D341Med (cell line): ENCODE measurements at regions not wholly inside any gene's neighbourhood (a gene's known extent, or its start where the extent isn't known, plus 50 kb on each side); places are given as distances from the start of the nearest gene placed in this dataset.

Experiments used
- DNase-seq: peaks from one replicate; pipeline ENCODE4 v3.0.0; 2012; ENCODE audit warnings: low spot score

DNA sequence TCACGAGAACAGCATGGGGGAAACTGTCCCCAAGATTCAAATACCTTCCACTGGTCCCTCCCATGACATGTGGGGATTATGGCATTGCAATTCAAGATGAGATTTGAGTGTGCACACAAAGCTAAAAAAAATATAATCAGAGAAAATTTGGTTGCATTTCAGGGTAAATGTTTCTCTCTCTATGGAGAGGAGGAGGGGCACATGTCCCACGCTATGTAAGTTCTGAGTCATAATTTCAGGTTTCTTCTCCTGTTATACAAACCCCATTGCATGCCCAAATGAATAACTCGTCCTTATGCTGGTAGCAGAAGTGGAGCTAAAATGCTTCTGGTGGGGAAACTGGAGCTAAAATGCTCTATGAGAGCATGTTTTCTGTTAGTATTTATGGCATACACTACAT, 209.7 kb upstream of the DCBLD2 start:
- no peak for DNase-seq

DNA sequence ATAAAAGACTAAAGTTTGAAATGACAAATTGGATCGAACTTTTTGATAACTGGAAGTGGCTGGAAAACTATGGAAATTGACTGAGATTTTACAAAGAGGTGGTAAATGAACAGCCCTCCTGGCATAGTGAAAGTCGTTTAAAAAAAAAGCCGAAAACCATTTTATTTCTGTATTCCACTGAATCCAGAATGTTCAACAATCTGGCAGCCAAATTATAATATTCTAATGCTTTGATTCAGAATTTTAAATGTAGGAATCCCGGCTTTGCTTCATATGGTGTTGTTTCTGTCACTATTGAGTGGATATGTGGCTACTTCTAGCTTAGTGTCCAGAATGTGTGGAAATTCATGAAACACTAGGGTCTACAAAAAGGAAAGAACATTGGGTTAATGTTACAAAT, 208.9 kb upstream of the DCBLD2 start:
- DNase-seq, result no peak

- no peak for DNase-seq
These were observed 207.0 kb upstream of the DCBLD2 start for GRCh38 chr3:99108508-99108907.

- DNase-seq, result no peak
These were observed 193.1 kb upstream of the DCBLD2 start for GRCh38 chr3:99094606-99095005.

DNA sequence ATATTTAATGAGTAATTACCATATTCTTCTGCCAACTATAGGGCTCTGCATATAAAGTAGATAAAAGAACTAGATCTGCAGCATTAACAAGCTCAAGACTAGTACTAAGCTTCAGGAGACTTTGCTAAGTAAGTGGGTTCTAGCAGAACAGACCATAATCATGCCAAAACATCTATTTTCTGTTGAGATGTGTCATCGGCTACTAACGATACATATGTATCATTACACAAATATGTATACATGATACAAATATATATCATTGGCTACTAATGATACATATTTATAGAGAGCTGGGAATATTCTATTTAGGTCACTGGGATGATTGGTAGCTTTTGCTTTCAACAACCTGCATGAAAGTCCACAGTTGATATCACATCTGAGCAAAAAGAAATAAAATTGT, 185.8 kb upstream of the DCBLD2 start:
- no peak for DNase-seq

- no peak for DNase-seq
These were observed 183.3 kb upstream of the DCBLD2 start for GRCh38 chr3:99084826-99085225.

GRCh38 chr3:99084156-99084555, 182.7 kb upstream of the DCBLD2 start:
- no peak for DNase-seq

DNA sequence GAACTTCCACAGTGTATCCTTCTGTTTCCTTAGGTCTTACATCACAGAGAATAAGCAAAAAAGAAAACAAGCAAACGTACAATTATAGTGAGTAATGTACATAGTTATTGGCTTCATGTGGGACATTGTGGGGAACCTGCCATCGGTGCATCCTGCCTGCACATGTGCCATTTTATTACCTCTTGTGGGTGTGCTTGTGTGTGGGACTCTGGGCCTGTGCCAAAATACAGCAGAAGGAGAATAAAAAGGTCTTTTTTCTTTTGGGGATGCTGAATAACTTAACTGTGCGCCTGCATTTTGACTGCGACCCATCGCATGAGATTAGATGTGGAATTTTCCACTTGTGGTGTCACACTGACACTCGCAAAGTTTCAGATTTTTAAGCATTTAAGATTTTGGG, 169.6 kb upstream of the DCBLD2 start:
- DNase-seq, result no peak

DNA sequence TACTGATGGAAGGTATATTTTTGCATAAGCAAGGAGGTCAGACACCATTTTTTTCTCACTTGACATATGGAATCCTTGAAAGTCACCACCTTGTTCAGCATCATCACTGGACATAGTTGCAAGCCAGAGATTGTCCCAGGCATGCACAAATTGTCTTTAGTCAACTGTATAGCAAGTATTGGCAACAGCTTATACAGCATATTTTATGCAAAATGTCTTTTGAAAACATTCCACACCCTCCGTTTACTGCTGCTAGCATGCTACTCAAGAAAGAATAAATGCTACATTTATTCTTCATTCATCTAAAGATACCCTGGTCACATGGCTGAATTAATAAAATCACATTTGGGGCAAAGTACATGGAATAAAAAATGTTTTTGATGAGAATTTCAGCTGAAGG, 168.5 kb upstream of the DCBLD2 start:
- DNase-seq, result no peak

DNA sequence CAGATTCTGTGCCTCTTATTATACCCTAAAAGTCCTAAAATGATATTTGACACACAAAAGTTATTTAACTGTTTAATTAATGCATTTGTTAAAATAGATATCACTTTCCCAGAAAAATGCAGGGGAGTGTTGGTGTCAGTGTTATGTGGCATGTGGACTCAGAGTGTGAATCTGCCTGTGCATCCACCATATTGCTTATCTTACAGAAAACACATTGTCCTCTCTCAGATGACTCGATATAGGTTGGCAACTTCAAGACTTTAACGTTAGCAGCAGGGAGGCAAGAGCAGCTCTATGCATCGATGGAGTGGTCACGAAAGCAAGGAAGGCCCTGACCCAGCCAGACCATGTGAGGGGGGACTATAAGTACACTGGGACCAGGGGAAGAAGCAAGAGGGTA, 165.4 kb upstream of the DCBLD2 start:
- no peak for DNase-seq

DNA sequence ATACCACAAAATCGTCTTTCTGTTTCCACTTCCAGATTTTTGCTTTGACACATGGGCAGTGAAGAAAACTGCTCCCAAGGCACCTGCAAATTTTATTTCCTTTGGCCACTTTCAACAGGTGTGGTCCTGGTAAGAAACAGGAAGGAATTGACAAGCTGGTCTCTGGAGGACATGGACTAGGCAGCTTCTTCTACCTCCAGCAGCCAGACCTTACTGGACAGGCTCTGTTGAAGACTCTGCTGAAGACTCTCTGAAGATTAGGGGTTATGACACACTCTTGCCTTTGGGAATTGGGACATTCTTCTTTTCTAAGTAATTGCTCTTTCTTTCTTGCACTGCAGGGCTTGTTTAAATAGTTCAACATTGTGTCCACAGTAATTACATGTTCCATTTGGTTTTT, 147.7 kb upstream of the DCBLD2 start:
- DNase-seq, result no peak

GRCh38 chr3:99041747-99042146, 140.3 kb upstream of the DCBLD2 start:
- DNase-seq, result no peak

DNA sequence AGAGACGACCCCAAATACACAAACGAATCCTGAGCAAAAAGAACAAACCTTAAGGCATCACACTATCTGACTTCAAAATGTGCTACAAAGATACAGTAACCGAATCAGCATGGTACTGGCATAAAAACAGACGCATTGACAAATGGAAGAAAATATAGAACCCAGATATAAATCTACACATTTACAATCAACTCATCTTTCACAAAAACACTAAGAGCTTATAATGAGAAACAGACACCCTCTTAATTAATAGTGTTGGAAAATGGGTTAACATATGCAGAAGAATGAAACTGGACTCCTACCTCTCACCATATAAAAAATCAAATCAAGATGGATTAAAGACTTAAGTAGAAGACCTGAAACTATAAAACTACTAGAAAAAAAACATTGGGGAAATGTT, 130.3 kb upstream of the DCBLD2 start:
- no peak for DNase-seq

- peak; percentile 47 for DNase-seq
These were observed 122.2 kb upstream of the DCBLD2 start for GRCh38 chr3:99023590-99024192.

DNA sequence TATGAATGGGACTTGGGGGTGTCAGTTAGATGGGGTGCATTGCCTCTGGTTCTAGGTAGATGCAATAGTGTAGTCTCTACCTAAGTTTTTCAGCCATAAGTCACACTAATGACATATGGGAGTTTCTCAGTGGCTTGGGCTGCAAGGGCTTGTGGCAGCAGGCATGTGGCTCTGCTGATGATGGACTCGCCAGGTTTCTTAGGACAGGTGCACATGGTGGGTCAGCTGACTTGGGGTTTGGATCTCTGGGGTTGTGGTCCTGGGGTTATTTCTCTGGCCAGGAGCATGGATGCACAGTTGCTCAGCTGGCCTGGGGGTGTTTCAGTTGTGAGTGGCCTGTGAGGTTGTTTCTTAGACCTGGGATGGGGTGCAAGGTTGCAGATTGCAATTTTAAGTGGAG, 120.0 kb upstream of the DCBLD2 start:
- no peak for DNase-seq

DNA sequence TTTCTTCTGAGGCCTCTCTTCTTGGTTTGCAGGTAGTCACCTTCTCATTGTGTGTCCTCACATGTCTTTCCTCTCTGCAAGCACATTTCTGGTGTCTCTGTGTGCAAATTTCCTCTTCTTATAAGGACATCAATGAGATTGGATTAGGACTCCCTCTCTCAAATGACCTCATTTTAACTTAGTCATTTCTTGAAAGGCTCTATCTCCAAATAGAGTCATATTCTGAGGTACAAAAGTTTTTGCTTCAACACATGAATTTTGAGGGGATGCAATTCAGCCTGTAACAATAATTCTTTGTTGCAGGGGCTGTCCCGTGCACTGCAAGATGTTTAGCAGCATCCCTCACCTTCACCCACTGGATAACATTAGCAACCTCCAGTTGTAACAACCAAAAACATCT, 115.0 kb upstream of the DCBLD2 start:
- DNase-seq, result no peak

DNA sequence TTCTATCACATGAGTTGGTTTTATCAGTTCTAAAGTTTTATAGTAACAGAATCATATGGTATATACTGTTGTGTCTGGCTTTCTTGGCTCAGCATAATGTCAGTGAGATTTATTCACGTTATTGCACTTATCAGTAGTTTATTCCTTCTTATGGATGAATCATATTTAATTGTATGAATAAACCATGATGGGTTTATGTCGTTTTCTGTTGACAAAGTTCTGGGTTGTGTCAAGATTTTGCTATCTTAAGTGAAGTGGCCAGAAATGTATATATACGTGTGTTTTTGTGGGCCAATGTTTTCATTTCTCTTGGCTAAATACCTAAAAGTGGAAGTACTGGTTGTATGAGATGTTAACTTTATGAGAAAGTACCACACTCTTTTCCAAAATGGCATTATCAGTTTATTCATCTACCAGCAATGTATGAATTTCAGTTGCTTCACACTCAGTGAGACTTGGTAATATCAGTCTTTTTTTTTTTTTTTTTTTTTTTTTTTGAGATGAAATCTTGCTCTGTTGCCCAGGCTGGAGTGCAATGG, 112.4 kb upstream of the DCBLD2 start:
- no peak for DNase-seq

DNA sequence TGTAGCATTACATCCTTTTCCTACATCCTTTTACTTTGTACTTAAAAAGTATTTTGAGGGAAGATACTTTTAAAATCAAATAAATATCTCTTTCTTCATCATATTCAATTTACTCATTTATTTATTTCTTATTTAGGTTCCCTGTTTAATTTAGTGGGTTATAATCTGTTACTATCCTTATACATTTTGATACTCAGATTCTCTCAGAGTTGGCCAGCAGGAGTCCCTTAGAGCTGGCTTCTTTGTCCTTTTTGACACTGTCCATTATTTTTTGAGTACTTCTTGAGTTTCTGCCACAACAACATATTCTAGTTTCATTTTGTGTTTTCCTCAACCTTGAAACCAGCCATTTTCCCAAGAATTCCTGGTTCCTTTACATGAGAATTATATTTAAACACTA, 111.6 kb upstream of the DCBLD2 start:
- DNase-seq, result no peak

DNA sequence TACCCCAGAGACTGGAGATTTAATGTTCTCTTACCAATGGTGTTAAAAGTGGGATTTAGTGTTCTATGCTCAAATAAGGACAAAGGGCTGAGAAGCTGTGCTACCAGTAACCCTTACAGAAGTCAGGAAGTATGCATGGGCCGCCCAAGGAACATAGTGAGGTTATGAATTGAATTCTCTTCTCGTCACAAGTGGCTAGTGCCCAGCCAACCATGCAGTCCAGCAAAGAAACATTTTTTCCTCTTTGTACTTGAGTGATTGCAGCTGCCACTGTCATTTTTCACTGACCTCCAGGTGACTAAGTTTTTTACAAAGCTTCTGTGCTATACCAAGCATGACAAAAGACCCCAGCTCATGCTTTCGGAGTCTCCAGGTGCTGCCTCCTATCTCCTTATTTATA, 110.6 kb upstream of the DCBLD2 start:
- DNase-seq, result no peak

DNA sequence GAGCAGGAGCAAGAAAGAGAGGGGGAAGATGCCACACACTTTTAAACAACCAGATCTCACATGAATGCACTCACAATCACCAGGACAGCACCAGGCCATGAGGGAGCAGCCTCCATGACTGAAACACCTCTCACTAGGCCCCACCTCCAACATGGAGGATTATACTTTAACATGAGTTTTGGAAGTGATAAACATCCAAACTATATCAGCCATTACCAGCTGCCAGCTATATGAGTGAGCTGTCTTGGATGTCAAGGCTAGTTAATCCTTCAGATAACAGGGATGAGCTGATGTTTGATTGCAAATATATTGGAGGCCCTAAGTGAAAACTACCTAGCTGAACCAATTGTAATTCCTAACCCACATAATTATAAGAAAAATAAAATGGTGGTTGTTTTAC, 108.4 kb upstream of the DCBLD2 start:
- DNase-seq, result no peak

DNA sequence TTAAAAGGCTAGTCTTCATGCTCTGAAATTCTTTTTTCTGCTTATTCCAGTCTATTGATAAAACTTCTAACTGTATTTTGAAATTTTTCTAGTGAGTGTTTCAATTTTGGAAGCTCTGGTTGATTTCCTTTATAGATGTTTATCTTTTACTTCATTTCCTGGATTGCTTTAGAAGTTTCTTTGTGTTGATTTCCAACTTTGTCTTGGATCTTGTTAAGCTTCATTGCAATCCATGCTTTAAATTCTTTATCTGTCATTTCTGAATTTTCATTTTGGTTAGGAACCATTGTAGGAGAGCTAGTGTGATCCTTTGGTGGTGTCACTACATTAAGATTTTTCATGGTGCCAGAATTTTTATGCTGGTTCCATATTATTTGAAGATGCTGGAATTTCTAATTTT, 105.2 kb upstream of the DCBLD2 start:
- no peak for DNase-seq

GRCh38 chr3:98999675-99000074, 98.2 kb upstream of the DCBLD2 start:
- DNase-seq, result no peak

GRCh38 chr3:98994128-98994762, 92.8 kb upstream of the DCBLD2 start:
- peak; percentile 35 for DNase-seq

DNA sequence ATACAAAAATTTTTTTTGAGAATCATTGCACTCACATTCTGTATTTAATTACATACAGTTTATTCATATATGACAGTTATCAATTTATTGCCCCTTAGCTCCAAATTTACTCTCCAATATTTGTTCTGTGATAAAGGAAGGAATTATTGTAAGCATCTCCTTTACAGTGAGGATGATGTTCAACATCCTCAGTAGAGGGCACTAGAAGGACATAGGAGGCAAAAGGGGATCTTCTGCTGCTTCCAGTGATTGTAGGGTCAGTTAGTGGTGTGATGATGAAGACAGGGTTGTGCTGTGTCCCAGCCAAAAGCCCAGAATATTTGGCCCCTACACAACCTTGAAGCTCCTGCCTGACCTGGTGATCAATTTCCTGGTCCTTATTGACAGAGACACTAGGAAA, 89.9 kb upstream of the DCBLD2 start:
- no peak for DNase-seq
